ENCODE measurements at regions not wholly inside any gene's neighbourhood (a gene's known extent, or its start where the extent isn't known, plus 50 kb on each side); places are given as distances from the start of the nearest gene placed in this dataset.

- no peaks in the 10 kb centered on the region for H3K4me1 ChIP-seq
- FAIRE-seq (no peak), ATAC-seq (no peak), DNase-seq (peak in 1 of 6 donors; percentile 3)
- H3K36me3 ChIP-seq: no peaks in the 10 kb centered on the region
- H3K4me3 ChIP-seq: no peak overlapping the region
- no peak overlapping the region for H3K27ac ChIP-seq
- intact Hi-C loops (cut with DNase I): no loop called here
- no peak for TF ChIP-seq CTCF (IDR thresholded peaks at IDR 0.05)
- no peaks in the 10 kb centered on the region for H3K9me3 ChIP-seq
- H3K27me3 ChIP-seq: peaks cover 0 to 3% (median 0%) of the 10 kb centered on the region in 4 donors
- WGBS, 2 donors: 57 to 69% methylated on average over 7 of the region's 7 CpGs
Observed at GRCh38 chr17:77728871-77729270, 229.6 kb upstream of the TNRC6C start.

- Histone ChIP-seq H3K4me1 (no peaks in the 10 kb centered on the region), H3K36me3 (no peaks in the 10 kb centered on the region), H3K27me3 (peaks cover 0 to 3% (median 0%) of the 10 kb centered on the region in 4 donors), H3K4me3 (no peak overlapping the region), H3K27ac (no peak overlapping the region), H3K9me3 (no peaks in the 10 kb centered on the region)
- no peak for TF ChIP-seq CTCF (IDR thresholded peaks at IDR 0.05)
- FAIRE-seq (no peak), DNase-seq (no peak), ATAC-seq (no peak)
- WGBS, 2 donors: 59 to 61% methylated on average over 4 of the region's 4 CpGs
- intact Hi-C loops (cut with DNase I): no loop called here
Observed at GRCh38 chr17:77729587-77729986, 228.9 kb upstream of the TNRC6C start.

GRCh38 chr17:77730376-77730775, 228.1 kb upstream of the TNRC6C start:
- ATAC-seq: no peak
- Histone ChIP-seq H3K27me3 (peaks cover 0 to 3% (median 0%) of the 10 kb centered on the region in 4 donors), H3K9me3 (no peaks in the 10 kb centered on the region), H3K4me3 (no peak overlapping the region), H3K4me1 (no peaks in the 10 kb centered on the region), H3K27ac (no peak overlapping the region), H3K36me3 (no peaks in the 10 kb centered on the region)
- DNase-seq: no peak
- no peak for TF ChIP-seq CTCF (IDR thresholded peaks at IDR 0.05)
- no peak for FAIRE-seq
- intact Hi-C loops (cut with DNase I): no loop called here

- Histone ChIP-seq H3K4me1 (no peaks in the 10 kb centered on the region), H3K27ac (no peak overlapping the region), H3K4me3 (no peak overlapping the region), H3K36me3 (no peaks in the 10 kb centered on the region), H3K9me3 (no peaks in the 10 kb centered on the region), H3K27me3 (no peaks in the 10 kb centered on the region)
- WGBS, 2 donors: 54% methylated on average over 8 of the region's 8 CpGs
- ATAC-seq (no peak), DNase-seq (peak in 1 of 6 donors; percentile 0), FAIRE-seq (no peak)
- TF ChIP-seq CTCF (IDR thresholded peaks at IDR 0.05): no peak
- intact Hi-C loops (cut with DNase I): no loop called here
Observed at GRCh38 chr17:77733576-77734296, 224.8 kb upstream of the TNRC6C start.

- FAIRE-seq (no peak), ATAC-seq (peak; percentile 40 to 71 (median 68))
Observed at GRCh38 chr17:77734371-77735080, 224.0 kb upstream of the TNRC6C start.

More at GRCh38 chr17:77734371-77735080, 224.0 kb upstream of the TNRC6C start:
- no peaks in the 10 kb centered on the region for H3K27me3 ChIP-seq
- no peak overlapping the region for H3K4me3 ChIP-seq
- peak in 5 of 6 donors; percentile 30 to 73 (median 50) for DNase-seq
- intact Hi-C loops (cut with DNase I): no loop called here
- 16% methylated on average over 14 to 19 of the region's 19 CpGs for WGBS, 2 donors
- H3K9me3 ChIP-seq: no peaks in the 10 kb centered on the region
- TF ChIP-seq CTCF (IDR thresholded peaks at IDR 0.05): no peak
- no peaks in the 10 kb centered on the region for H3K4me1 ChIP-seq
- H3K27ac ChIP-seq: no peak overlapping the region
- no peaks in the 10 kb centered on the region for H3K36me3 ChIP-seq

All from pancreas (tissue), 10 donors.